ENCODE measurements at regions not wholly inside any gene's neighbourhood (a gene's known extent, or its start where the extent isn't known, plus 50 kb on each side); places are given as distances from the start of the nearest gene placed in this dataset.

DNA sequence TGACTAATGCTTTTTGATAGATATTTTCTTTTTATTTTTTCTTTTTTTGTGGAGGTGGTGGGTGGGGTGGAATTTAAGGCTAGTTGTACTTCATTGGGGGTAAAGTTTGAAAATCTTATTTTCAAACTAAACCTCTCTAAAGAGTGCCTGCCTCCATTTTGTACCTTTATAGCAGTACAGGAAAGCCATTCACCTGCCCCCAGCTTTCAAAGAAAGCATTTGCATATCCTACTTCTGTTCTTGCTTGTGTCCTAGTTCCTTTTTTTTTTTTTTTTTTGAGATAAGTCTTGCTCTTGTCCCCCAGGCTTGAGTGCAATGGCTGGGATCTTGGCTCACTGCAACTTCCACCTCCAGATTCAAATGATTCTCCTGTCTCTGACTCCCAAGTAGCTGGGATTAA lies 766.2 kb upstream of the LRRC4C start:
- no peak for DNase-seq

DNA sequence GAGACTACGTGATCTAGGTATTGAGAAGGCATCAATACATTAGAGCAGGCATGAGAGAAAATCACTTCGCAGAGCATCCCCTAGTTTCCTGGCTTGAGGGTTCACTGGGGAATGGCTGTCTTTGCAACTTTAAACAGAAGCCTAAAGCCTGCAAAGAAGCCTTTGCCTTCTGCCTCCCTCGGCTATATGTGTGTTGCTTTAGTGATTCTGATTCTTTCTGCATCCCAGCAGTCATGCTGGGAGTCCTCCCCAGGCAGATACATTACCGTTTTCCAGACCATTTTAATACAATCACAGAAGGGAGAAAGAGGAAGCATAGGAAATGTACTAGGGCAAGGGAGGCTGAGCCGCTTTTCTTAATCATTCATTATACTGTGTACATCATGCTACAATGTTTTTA lies 773.2 kb upstream of the LRRC4C start:
- no peak for DNase-seq

DNA sequence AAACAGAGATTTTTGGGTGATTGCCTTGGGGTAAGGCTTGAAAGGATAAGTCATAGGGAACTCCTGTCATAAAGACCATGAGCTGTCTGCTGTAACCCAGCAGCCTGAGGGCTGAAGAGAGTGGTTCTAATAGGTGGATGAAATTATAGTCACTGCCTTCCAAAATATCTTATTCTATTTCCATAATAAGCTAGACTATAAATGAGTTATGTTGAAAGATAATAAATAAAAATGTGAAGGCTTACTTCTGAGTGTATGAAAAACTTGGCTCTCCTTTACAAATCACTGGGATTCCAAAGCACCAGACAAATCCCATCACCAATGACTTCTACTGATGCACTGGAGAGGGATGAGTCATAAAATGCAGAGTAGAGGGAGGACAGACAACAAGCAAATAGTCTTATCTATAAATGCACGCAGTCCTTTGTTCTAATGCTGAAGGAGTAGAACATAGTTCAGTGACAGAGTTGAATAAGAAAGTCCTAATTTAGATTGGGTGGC lies 775.0 kb upstream of the LRRC4C start:
- no peak for DNase-seq

DNA sequence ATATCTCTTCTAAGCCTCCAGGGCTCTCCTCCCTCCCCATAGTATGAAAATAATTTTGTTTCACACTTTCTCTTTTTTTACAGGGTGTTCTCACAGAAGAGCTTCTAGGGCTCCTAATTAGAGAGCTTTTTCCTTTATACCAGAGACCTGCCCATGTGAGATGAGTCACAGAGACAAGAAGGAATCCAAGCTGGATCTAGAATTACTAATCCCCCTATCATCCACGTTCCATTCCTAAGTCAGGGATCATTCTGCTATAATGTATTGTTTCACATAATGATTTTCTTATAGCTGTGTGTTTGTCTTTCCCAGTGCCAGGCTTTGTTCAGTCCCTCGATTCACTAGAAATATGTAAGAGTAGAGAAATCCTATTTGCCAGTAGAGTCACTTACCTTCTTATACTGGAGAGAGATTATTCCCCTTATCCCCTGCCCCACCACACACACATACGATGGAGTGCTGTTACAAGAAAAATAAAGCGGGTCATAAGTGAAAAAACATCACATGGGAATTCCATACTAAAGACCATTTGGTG lies 778.3 kb upstream of the LRRC4C start:
- DNase-seq, result no peak

DNA sequence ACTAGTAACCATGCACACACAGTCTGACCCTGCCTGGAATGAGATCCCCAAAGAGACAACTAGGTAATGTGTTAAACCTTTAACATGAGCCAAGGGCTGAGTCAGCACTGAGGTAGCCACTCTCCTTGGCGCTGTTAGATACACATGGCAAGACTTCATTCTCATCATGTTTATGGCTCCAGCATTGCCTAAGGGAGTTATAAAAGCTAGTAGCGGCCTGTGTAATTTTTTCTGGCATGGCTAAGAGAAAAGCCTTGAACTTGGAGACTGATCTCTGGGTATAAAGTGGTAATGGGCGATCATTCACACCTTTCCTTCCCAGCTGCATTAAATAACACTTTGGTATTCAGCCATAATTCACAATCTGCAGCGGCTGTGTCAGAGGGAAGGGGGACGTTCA lies 779.7 kb upstream of the LRRC4C start:
- no peak for DNase-seq

DNA sequence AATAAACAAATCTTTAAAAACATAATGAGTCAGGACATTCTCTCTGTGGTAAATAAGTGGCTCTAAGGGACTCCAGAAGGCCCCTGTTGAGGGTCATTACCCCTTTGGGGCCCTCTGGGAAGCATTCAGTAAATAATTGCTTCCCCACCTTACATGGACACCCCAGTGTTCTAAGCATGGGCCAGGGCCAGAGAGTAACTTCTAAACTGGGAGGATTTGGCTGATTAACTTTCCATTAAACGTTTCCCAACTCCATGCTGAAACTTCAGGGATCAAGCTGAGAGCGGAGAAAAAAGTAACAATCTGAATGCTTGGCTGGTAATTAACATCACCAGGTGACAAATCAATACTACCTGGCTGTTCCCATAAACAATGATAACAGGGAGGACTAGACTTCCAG lies 783.9 kb upstream of the LRRC4C start:
- DNase-seq, result no peak

DNA sequence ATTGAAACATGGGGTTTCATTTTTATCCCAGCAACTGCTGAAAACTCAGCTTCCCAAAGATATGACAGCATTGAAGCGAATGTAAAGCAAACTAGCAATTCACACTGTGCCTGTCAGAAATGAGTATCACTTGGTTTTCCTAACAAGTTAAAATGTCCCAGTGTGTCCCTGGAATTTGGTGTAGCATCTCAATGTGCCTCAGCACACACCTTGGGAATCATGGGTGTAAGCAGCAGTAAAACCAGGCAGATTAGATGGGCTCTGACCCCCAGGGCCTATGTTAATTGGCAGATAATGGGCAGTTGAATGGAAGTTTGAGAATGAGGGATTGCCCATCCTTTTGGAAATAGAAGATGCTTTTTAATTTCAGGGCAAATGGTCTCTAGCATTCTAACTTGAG lies 784.9 kb upstream of the LRRC4C start:
- DNase-seq, result no peak

DNA sequence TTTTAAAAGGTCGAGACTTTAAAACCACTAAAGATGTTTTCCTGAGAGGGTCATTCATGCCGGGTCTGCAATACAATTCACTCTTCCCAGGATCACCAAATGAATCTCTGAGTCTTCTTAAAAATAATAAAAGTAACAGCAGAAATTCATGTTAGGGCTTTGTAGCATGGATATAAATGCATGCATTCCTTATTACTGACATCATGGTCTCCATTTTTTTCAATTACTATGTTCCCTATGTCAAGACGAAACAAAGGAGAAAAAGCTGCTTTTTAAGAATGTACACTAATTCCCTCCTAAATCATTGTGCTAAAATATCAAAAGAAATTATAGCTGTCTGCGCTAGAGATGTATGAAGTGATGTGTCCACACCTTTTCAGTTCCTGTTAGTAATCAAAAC lies 789.9 kb upstream of the LRRC4C start:
- no peak for DNase-seq

DNA sequence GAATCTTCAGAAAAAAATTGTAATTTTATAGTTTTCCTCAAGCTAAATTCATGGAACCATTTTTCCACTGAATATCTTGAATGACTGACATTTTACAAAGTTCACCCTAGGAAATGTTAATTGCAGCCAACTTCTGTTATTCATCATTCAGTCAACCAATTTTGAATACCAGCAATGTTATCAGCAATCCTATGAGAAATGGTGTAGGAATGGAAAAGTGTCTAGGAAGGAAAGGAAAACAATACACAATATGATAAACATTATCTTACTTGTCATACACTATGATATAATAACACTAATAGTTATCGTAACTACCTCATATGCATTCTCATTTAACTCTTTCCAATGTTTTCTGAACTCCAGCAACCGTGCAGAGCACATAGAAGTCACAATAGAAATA lies 790.5 kb upstream of the LRRC4C start:
- no peak for DNase-seq

DNA sequence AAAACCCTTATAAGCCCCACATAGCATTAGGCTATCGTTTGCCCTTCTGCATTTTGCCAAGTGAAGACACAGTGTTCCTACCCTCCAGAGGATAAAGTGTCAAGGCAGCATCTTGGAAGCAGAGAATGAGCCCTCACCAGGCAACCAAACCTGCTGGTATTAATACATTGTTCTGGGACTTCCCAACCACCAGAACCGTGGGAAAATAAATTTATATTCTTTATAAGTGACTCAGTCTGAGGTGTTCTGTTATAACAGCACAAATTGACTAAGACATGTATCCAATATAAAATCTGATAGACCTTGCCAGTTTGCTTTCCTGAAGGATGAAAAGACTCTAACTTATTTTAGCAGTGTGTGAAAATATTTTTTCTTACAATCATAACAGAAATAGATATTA lies 792.5 kb upstream of the LRRC4C start:
- DNase-seq, result no peak

DNA sequence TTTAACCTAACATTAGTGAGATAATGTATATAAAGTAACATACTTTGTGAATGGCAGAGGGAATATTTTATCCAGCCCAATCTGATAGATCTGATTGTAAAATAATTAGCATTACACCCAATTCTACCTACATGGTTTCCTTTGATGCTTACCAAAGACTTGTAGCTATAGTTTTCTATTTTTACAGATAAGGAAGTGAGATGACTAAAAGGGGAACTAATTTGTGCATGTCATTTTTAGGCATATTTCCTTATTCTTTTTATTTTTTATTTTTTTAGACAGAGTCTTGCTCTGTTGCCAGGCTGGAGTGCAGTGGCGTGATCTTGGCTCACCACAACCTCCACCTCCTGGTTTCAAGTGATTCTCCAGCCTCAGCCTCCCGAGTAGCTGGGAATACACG lies 793.7 kb upstream of the LRRC4C start:
- no peak for DNase-seq

DNA sequence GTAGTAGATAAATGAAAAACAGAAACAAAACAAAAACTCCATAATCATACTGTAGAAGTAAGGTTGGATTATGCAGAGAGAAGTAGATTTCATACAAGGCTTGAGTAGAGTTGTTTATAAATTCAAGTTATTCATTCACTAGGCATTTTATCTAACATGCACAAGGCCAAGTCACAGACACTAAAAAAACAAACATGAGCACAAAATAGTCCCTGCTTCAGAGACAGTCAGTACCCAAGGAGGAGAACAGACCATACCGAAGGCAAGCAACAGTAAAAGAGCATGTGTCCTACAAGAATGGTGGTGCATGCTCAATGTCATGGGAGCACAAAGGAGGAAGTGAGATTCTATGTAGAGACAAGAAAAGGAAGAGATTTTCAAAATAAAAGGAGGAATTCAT lies 796.5 kb upstream of the LRRC4C start:
- DNase-seq, result no peak

DNA sequence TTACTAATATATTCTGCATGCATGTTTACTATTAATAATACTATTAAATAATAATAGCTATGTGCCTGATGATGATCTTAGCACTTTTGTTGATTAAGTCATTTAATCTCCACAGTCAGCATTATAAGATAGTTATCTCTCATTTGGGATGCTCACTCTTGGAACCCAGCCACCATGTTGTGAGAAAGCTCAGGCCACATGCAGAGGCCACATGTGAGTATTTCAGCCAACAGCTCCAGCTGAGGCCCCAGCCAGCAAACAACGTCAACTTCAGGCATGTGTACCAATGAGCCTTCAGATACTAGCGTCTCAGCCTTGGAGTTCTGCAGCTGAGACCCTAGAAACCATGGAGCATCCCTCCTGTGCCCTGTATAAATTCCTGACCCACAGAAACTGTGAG lies 798.1 kb upstream of the LRRC4C start:
- DNase-seq, result no peak

DNA sequence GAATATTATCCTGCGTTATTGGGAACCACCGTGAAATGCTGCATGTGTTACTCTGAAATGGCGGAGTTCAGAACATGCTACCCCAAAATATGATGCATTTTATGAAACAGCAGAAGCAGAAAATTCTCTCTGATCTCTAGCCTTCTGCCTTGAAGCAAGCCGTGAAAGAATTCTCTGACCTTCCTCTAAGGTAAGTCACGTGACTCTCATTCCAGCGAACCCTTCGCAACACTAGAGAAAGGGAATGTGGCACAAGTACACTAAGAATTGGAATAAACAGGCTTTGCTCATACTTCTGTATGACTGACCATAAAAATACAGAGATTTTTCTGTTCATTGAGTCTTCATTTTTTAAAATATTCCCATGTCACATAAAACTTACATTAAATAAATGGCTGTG lies 805.6 kb upstream of the LRRC4C start:
- DNase-seq, result no peak

DNA sequence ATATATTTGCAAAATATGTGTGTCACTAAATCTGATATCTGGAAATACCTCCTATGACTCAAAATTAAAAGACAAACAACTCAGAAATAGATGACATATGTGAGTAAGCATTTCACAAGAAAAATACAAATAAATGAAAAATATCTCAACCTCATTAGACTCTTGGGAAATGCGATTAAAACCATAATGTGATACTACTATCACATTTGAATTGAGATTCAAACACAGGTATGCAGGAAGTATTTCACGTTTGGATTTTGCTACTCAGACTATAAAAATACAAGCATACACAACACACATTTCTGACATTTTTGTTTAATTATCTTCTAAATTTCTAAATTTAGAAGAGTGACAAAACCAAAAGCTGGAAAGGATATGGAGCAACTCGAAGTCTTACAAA lies 811.9 kb upstream of the LRRC4C start:
- DNase-seq, result no peak

DNA sequence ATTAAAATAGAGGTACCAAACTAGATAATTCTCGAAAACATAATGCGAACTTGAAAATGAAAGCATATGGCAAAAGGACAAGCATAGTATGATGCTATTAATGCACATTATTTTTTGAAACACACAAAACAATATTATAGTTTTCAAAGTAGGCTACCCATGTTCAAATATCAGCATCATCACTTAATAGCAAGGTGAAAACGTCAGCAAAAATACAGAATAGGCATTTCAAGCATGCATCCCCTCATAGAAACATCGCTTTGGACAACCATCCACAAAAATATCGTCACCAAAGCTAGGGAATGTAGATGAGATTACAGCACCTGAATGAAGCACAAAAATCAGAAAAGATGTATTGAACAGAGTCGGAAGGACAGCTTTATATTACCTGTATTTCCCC lies 814.5 kb upstream of the LRRC4C start:
- no peak for DNase-seq

DNA sequence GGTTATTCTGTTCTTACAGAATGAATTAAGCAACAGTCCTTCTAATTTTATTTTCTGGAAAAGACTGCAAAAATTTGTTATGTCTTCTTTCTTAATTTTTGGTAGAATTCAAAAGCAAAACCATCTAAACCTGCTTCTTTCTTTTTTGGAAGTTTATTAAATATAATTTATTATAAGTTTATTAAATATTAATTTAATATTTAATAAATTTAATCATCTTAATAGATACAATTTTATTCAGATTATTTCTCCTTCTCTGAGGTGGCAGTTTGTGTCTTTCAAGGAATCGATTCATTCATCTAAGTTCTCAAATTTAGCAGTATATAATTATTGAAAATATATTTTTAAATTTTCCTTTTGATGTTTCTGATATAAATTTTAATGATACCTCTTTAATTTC lies 837.5 kb upstream of the LRRC4C start:
- no peak for DNase-seq

DNA sequence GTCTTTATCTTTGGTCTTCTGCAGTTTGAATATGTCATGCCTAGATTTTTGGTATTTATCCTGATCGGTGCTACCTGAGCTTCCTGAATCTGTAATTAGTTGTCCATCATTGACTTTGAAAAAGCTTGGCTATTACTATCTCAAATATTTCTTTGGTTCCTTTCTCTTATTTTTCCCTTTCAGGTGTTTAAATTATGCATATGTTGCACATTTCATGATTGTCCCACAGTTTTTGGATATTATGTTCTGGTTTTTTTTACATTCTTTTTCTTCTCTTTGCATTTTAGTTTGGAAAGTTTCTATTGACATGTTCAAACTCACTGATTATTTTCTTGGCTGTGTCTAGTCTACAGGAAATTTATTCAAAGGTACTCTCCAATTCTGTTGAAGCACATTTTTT lies 840.3 kb upstream of the LRRC4C start:
- no peak for DNase-seq

DNA sequence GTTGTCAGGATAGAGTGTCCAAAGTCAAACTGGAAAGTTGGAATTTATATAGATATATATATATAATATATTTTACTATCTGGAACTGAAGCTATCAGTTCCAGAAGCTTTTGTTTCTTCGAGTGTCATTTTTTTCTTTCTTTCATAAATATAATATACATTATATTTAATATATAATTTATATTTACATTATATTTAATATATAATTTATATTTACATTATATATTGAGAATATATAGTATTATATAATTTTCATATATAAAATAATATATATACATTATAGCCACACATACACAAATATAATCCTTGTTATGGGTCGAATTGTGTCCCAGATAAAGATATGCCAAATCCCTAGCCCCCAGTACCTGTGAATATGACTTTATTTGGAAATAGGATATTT lies 842.3 kb upstream of the LRRC4C start:
- DNase-seq, result no peak

DNA sequence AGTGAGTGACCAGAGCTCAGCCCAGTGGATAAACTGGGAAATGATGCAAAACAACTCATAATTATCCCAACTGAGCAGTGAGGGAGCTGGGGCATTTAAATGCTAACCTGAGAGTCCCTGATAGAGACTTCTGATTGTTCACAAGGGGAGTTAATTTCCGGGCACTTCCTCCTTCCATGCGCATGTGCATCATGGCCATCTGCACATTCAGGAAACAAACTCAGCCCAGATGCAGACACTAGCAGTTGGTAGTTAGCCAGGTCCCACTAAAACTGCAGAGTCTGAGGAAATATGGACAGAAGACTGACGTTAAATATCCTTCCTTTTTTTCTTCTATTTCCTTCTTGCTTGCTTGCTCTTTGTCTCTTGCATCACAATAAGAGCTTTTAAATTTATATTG lies 852.1 kb upstream of the LRRC4C start:
- DNase-seq, result no peak

DNA sequence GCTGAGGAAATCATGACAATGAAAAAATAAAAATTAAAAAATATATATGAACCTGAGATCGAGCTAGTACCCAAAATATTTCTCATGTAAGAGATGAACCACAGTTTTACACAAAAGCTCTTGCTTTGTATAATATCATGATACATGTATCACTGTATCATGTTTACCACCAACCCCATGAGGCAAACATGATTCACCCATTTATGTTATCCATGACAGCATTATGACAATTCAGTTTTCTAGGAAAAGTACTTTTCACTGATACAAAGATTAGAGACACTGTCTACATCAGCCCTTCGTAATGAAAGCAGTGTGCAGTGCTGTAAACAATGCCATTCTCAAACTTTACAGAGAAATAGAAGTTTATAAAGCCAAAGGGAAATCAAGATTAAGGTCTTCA lies 852.5 kb upstream of the LRRC4C start:
- DNase-seq, result no peak

DNA sequence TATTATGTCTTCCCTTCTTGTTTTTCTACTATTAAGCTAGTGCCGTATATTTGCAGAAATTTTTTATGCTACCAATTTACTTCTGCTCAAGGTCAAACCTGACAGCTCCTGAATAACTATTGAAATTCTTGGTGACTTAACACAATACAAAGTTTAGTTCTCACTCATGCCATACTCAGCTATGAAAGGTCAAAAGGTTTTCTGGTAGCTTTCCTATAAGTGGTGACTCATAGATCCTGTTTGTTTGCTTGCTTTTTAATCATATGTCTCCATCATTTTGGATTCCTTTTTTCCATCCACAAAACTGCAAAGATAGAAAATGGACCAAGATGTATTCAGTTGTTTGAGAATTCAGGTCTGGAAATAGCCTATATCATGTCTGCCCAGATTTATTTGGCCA lies 855.8 kb upstream of the LRRC4C start:
- no peak for DNase-seq

DNA sequence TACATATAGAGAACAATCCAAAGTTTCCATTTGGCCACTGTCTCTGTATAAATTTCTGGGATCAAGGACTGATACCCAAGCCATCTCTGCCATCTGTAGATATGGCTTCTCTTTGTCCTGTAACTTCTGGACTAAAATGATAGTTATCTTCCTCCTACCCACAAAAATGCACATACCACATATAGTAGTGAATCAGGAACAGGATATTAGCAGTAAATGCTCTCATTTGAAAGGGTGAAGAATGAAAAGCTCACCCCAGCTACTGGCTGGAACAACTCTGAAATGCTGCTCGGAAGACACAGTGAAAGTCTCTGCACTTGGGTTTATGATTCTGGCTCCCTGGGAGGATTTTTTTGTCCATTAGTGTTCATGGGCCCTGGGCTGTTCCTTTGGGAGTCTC lies 856.4 kb upstream of the LRRC4C start:
- DNase-seq, result no peak

DNA sequence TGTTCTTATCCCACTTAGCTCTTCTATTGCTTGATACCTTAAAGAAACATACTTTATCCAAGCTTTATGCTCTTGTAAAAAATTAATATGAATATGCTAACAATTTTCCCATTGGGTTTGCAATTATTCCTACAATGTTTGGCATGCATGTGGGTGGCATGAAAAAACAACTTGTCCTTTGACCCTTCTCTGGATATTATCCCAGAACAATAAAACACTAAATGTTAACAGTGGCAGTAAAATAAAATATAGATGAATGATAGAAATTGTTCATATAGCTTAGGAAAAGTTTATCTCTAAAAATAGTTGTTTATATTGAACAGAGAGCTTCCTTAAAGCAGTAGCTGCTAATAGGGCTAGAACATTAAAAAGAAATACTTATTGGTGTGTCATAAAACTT lies 860.5 kb upstream of the LRRC4C start:
- no peak for DNase-seq

DNA sequence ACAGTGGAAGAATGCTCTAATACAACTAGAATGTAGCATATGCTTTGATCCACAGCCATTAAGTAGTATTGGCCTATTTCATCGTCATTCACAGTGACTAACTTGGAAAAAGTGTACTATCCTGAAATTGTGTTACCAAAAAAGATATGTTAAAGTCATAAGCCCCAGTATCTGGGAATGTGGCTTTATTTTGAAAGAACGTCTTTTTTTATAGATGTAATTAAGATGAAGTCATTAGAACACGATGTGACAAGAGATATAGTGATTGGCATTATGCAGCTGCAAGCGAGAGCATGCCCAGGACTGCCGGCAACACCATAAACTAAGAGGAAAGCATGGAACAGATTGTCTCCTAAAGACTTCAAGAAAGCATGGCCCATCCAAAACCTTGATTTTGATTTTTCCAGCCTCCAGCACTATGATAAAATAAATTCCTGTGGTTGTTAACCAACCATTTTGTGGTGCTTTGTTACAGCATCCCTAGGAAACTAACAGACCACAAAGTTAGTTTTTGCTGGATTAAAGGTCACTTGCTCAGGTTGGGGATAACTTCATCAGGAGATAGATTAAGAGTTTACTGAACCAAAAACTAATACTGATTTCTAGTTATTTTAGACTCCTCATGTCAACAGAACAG lies 870.6 kb upstream of the LRRC4C start:
- DNase-seq, result no peak

Measured in SW 1271 (cell line).